OCI-LY7 (cell line): ENCODE measurements at regions not wholly inside any gene's neighbourhood (a gene's known extent, or its start where the extent isn't known, plus 50 kb on each side); places are given as distances from the start of the nearest gene placed in this dataset.

ENCODE experiments used
- BruUV-seq: library from RNA; stranded (reverse); fragments of 400-500 nt; replicated peaks from 2 replicates; lab custom pipeline; 2021; lab: Mats Ljungman, UMichigan
- CTCF ChIA-PET: fragments of 300-600 bp; sonication (Branson Sonifier 250); formaldehyde crosslinking; loops from one replicate; lab custom pipeline; 2022; ENCODE audit warnings: antibody characterized with exemption; ENCODE audit not compliant: unreplicated experiment; lab: Charles Lee
- POLR2A ChIA-PET: fragments of 300-600 bp; sonication (Branson Sonifier 250); formaldehyde crosslinking; loops from one replicate; lab custom pipeline; 2022; ENCODE audit warnings: antibody characterized with exemption; lab: Charles Lee
- DNase-seq: peaks from one replicate; pipeline ENCODE4 v3.0.0-alpha.2; 2015; ENCODE audit warnings: low spot score
- H2AFZ ChIP-seq: fragments of 200-600 bp; sonication (generic), shearing (Covaris generic); 2 replicates; pipeline ENCODE4 v1.6.1; 2014; ENCODE audit warnings: mild to moderate bottlenecking, antibody characterized with exemption, low read length, moderate library complexity
- H3K27ac ChIP-seq: fragments of 200-600 bp; sonication (generic); 2 replicates; pipeline ENCODE4 v1.5.1; 2014; ENCODE audit warnings: mixed run types, low read depth, mild to moderate bottlenecking, moderate library complexity, low read length, inconsistent platforms; ENCODE audit not compliant: poor library complexity, severe bottlenecking
- H3K36me3 ChIP-seq: fragments of 200-600 bp; sonication (generic); 2 replicates; pipeline ENCODE4 v1.6.1; 2014; ENCODE audit warnings: mild to moderate bottlenecking, antibody characterized with exemption, low read length, moderate library complexity, mixed read lengths; ENCODE audit not compliant: insufficient read depth
- H3K4me1 ChIP-seq: fragments of 200-600 bp; sonication (generic); 2 replicates; pipeline ENCODE4 v1.5.1; 2014; ENCODE audit warnings: mild to moderate bottlenecking, low read length; ENCODE audit not compliant: insufficient read depth, poor library complexity, severe bottlenecking
- H3K4me2 ChIP-seq: fragments of 200-600 bp; sonication (generic); 2 replicates; pipeline ENCODE4 v1.6.1; 2014; ENCODE audit warnings: mild to moderate bottlenecking, low read length
- H3K4me3 ChIP-seq: fragments of 200-600 bp; sonication (generic); 2 replicates; pipeline ENCODE4 v1.5.1; 2014; ENCODE audit warnings: mild to moderate bottlenecking, low read depth, low read length; ENCODE audit not compliant: poor library complexity, severe bottlenecking
- H3K79me2 ChIP-seq: fragments of 200-600 bp; sonication (generic); 2 replicates; pipeline ENCODE4 v1.6.1; 2016; ENCODE audit warnings: low read depth, mild to moderate bottlenecking, low read length, moderate library complexity, mixed read lengths; ENCODE audit not compliant: insufficient read depth
- H3K9me2 ChIP-seq: fragments of 200-600 bp; sonication (generic); 2 replicates; pipeline ENCODE4 v1.6.1; 2016; ENCODE audit warnings: mild to moderate bottlenecking, low read length, mixed read lengths; ENCODE audit not compliant: insufficient read depth
- H3K9me3 ChIP-seq: fragments of 200-600 bp; sonication (generic); 2 replicates; pipeline ENCODE4 v1.6.1; 2014; ENCODE audit warnings: mild to moderate bottlenecking, mixed run types, low read length, mixed read lengths
- H4K20me1 ChIP-seq: fragments of 200-600 bp; sonication (generic); 2 replicates; pipeline ENCODE4 v1.6.1; 2014; ENCODE audit warnings: mild to moderate bottlenecking, antibody characterized with exemption, low read length, moderate library complexity, mixed read lengths; ENCODE audit not compliant: insufficient read depth
- CTCF ChIP-seq: fragments of 200-600 bp; sonication (generic); conservative IDR thresholded peaks from 2 replicates; pipeline ENCODE4 v1.5.1; 2014; ENCODE audit warnings: mild to moderate bottlenecking, antibody characterized with exemption, low read length, moderate library complexity, mixed read lengths
- EZH2phosphoT487 ChIP-seq: fragments of 200-600 bp; sonication (generic); IDR thresholded peaks from 2 replicates; pipeline ENCODE4 v1.6.1; 2018; ENCODE audit warnings: low read depth, borderline replicate concordance, mild to moderate bottlenecking, mixed run types, antibody characterized with exemption, low read length, moderate library complexity, mixed read lengths
- intact Hi-C: fragments of 100-400 bp; cut with micrococcal nuclease; formaldehyde crosslinking; loops from one replicate; pipeline ENCODE4 v1.10.0; 2022; ENCODE audit not compliant: unreplicated experiment

- Histone ChIP-seq H3K4me1 (peaks cover 34% of the 10 kb centered on the region), H3K9me2 (no peaks in the 10 kb centered on the region), H3K4me3 (no peak overlapping the region), H4K20me1 (no peaks in the 10 kb centered on the region), H3K9me3 (no peaks in the 10 kb centered on the region), H3K27ac (no peak overlapping the region), H3K4me2 (no peak overlapping the region), H3K79me2 (no peaks in the 10 kb centered on the region), H3K36me3 (no peaks in the 10 kb centered on the region), H2AFZ (no peak overlapping the region)
- TF ChIP-seq CTCF (no peak), EZH2phosphoT487 (no peak)
- DNase-seq, result no peak
- ChIA-PET CTCF (interaction anchor here (0.7 kb wide), 1 partner anchor 65 kb away, joined by 3 read pairs; no protein-coding TSS in a partner anchor), POLR2A (no interaction called here)
- BruUV-seq, result no TSS peak
- intact Hi-C loops, result no loop called here
Observed at GRCh38 chr10:110363572-110364411, 59.1 kb upstream of the SMNDC1 start.

- Histone ChIP-seq H4K20me1 (no peaks in the 10 kb centered on the region), H3K9me3 (no peaks in the 10 kb centered on the region), H3K27ac (no peak overlapping the region), H3K79me2 (no peaks in the 10 kb centered on the region), H3K4me2 (no peak overlapping the region), H3K4me3 (no peak overlapping the region), H2AFZ (no peak overlapping the region), H3K9me2 (no peaks in the 10 kb centered on the region), H3K4me1 (peaks cover 27% of the 10 kb centered on the region), H3K36me3 (no peaks in the 10 kb centered on the region)
- BruUV-seq, result no TSS peak
- intact Hi-C loops, result no loop called here
- ChIA-PET CTCF (no interaction called here), POLR2A (interaction anchor here (1.1 kb wide), 1 partner anchor 19 kb away, joined by 5 read pairs; no protein-coding TSS in a partner anchor)
- DNase-seq, result no peak
- no peak for TF ChIP-seq CTCF
- TF ChIP-seq EZH2phosphoT487, result no peak
Observed at GRCh38 chr10:110364531-110364937, 59.8 kb upstream of the SMNDC1 start.
